ENCODE measurements at regions not wholly inside any gene's neighbourhood (a gene's known extent, or its start where the extent isn't known, plus 50 kb on each side); places are given as distances from the start of the nearest gene placed in this dataset.
"Not testable (repeated sequence)": the region's sequence is repeated elsewhere in the genome, so short reads cannot be mapped to it uniquely, and the experiment has no call there.

GRCh38 chr7:65699715-65700356 is 173.0 kb upstream of the VKORC1L1 start:
- TF ChIP-seq CTCF, POLR2A (IDR thresholded peaks at IDR 0.05): not testable (repeated sequence)

Data from breast epithelium (tissue), 3 donors.